Fibroblast of villous mesenchyme (primary cell): ENCODE measurements at regions not wholly inside any gene's neighbourhood (a gene's known extent, or its start where the extent isn't known, plus 50 kb on each side); places are given as distances from the start of the nearest gene placed in this dataset.

Source experiments
- DNase-seq: peaks from one replicate; pipeline ENCODE4 v3.0.0-alpha.2; 2010; ENCODE audit warnings: low read depth
- H3K4me3 ChIP-seq: 2 replicates; pipeline ENCODE4 v1.5.1; 2011; ENCODE audit warnings: low read depth, mild to moderate bottlenecking, low read length
- TF ChIP-seq, protein P1 (sequence below): IDR thresholded peaks from 2 replicates; pipeline ENCODE4 v1.5.1; 2012; ENCODE audit warnings: low read depth, mild to moderate bottlenecking, low read length; ENCODE audit not compliant: insufficient read depth

- H3K4me3 ChIP-seq = no peak overlapping the region
- TF ChIP-seq, protein P1, sequence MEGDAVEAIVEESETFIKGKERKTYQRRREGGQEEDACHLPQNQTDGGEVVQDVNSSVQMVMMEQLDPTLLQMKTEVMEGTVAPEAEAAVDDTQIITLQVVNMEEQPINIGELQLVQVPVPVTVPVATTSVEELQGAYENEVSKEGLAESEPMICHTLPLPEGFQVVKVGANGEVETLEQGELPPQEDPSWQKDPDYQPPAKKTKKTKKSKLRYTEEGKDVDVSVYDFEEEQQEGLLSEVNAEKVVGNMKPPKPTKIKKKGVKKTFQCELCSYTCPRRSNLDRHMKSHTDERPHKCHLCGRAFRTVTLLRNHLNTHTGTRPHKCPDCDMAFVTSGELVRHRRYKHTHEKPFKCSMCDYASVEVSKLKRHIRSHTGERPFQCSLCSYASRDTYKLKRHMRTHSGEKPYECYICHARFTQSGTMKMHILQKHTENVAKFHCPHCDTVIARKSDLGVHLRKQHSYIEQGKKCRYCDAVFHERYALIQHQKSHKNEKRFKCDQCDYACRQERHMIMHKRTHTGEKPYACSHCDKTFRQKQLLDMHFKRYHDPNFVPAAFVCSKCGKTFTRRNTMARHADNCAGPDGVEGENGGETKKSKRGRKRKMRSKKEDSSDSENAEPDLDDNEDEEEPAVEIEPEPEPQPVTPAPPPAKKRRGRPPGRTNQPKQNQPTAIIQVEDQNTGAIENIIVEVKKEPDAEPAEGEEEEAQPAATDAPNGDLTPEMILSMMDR = no peak
- DNase-seq = no peak
Observed at GRCh38 chr4:143097751-143098150, 87.0 kb upstream of the USP38 start.

DNA sequence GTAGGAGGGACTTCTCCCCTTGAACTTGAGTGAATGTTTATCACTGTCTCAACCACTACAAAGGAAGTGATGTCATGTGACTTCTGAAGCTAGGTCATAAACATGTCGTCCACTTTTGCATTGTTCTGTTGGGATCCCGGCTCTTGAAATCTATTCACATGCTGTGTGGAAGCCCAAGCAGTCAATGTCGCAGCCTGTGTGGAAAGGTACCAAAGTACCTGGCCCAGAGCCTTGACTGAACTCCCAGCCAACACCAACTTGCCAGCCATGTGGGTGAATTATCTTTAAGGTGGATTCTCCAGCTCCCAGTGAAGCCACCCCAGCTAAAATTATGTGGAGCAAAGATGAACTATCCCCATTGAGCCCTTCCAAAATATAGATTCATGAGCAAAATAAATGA lies 85.0 kb upstream of the USP38 start:
- DNase-seq = no peak
- TF ChIP-seq, protein P1 = no peak
- no peak overlapping the region for H3K4me3 ChIP-seq

GRCh38 chr4:143109376-143109775 lies 75.3 kb upstream of the USP38 start:
- no peak for DNase-seq
- H3K4me3 ChIP-seq = no peak overlapping the region
- TF ChIP-seq, protein P1 = no peak

GRCh38 chr4:143118663-143119062 lies 66.1 kb upstream of the USP38 start:
- H3K4me3 ChIP-seq = no peak overlapping the region
- TF ChIP-seq, protein P1 = no peak
- DNase-seq = no peak

DNA sequence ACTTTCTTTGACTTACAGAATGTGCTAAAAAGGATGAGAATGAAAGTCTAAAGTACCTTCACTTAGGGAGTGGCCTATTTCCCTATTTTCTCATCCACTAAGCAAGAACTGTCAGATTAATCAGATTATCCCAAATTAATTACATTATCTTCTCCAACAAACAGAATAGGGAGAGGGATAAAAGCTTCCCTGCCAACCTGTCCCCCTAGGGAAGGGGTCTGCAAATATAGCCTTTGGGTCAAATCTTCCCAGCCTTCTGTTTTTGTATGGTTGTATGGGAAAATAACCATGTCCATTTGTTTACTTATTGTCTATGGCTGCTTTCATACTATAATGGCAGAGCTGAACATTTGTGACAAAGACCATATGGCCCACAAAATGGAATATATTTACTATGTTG lies 57.1 kb upstream of the USP38 start:
- no peak overlapping the region for H3K4me3 ChIP-seq
- TF ChIP-seq, protein P1 = no peak
- DNase-seq = no peak

GRCh38 chr4:143133977-143134376 lies 50.7 kb upstream of the USP38 start:
- H3K4me3 ChIP-seq = no peak overlapping the region
- TF ChIP-seq, protein P1 = no peak
- no peak for DNase-seq
